ENCODE measurements at regions not wholly inside any gene's neighbourhood (a gene's known extent, or its start where the extent isn't known, plus 50 kb on each side); places are given as distances from the start of the nearest gene placed in this dataset.

- 30% methylated on average over 12 of the region's 14 CpGs for WGBS (ENCODE audit: low lambda C conversion rate)
- Histone ChIP-seq H3K4me2 (ENCODE audit: low read depth, low read length) (no peak overlapping the region), H3K36me3 (replicated peaks in 1 of 2; ENCODE audit: control insufficient read depth in 1 of 2, insufficient read depth in 2 of 2, low read length in 2 of 2) (no peaks in the 10 kb centered on the region), H3K4me3 (replicated peaks in 1 of 3; ENCODE audit: insufficient read depth in 1 of 3, low read depth in 2 of 3, low read length in 3 of 3) (no peak overlapping the region), H4K20me1 (ENCODE audit: insufficient read depth, low read length) (no peaks in the 10 kb centered on the region), H3K27me3 (ENCODE audit: control insufficient read depth in 1 of 2, insufficient read depth in 2 of 2, low read length in 2 of 2) (peaks cover 1 to 36% of the 10 kb centered on the region in 2 experiments; a peak in 3 of 5 replicates), H3K9ac (ENCODE audit: insufficient read depth, low read depth, low read length) (no peak overlapping the region), H3K4me1 (ENCODE audit: insufficient read depth, low read length) (no peaks in the 10 kb centered on the region), H3K79me2 (ENCODE audit: insufficient read depth, low read length) (no peaks in the 10 kb centered on the region), H3K9me3 (ENCODE audit: low read length) (no peaks in the 10 kb centered on the region), H3K27ac (ENCODE audit: extremely low read length, insufficient read depth, low read length) (no peak overlapping the region), H2AFZ (ENCODE audit: low read length) (no peak overlapping the region)
- FAIRE-seq (no peak), ATAC-seq (no peak), DNase-seq (ENCODE audit: low spot score) (no peak)
- no TSS peak for BruUV-seq (replicated peaks)
- intact Hi-C loops (cut with micrococcal nuclease; ENCODE audit: unreplicated experiment) (no loop called here), in situ Hi-C loops (cut with HindIII; ENCODE audit: extremely low pct_ligation_motif_present, low pct_unique_long_range_greater_than_20kb) (loop anchor here (10.0 to 25.0 kb wide), 2 partner anchors 521 to 929 kb away; no protein-coding TSS in a partner anchor)
- ChIA-PET CTCF (ENCODE audit: low intra/inter-chr PET ratio, low total read pairs) (no interaction called here), POLR2A (no interaction called here)
- TF ChIP-seq ZBTB10 (CRISPR knock-in tag; IDR thresholded peaks at IDR 0.05; ENCODE audit: borderline replicate concordance), result no peak
- no peak for TF ChIP-seq ZNF674 (CRISPR knock-in tag; IDR thresholded peaks at IDR 0.05; ENCODE audit: low read depth)
- TF ChIP-seq, protein P1, sequence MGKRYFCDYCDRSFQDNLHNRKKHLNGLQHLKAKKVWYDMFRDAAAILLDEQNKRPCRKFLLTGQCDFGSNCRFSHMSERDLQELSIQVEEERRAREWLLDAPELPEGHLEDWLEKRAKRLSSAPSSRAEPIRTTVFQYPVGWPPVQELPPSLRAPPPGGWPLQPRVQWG (CRISPR knock-in tag; IDR thresholded peaks at IDR 0.05; ENCODE audit: borderline replicate concordance, low read depth), result no peak
- TF ChIP-seq KLF13 (CRISPR knock-in tag; IDR thresholded peaks at IDR 0.05), result no peak
- TF ChIP-seq TEAD2 (CRISPR knock-in tag; IDR thresholded peaks at IDR 0.05), result no peak
- TF ChIP-seq, protein P2, sequence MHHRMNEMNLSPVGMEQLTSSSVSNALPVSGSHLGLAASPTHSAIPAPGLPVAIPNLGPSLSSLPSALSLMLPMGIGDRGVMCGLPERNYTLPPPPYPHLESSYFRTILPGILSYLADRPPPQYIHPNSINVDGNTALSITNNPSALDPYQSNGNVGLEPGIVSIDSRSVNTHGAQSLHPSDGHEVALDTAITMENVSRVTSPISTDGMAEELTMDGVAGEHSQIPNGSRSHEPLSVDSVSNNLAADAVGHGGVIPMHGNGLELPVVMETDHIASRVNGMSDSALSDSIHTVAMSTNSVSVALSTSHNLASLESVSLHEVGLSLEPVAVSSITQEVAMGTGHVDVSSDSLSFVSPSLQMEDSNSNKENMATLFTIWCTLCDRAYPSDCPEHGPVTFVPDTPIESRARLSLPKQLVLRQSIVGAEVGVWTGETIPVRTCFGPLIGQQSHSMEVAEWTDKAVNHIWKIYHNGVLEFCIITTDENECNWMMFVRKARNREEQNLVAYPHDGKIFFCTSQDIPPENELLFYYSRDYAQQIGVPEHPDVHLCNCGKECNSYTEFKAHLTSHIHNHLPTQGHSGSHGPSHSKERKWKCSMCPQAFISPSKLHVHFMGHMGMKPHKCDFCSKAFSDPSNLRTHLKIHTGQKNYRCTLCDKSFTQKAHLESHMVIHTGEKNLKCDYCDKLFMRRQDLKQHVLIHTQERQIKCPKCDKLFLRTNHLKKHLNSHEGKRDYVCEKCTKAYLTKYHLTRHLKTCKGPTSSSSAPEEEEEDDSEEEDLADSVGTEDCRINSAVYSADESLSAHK (CRISPR knock-in tag; IDR thresholded peaks at IDR 0.05; ENCODE audit: borderline replicate concordance), result no peak
- no peak for TF ChIP-seq JUNB (CRISPR knock-in tag; IDR thresholded peaks at IDR 0.05; ENCODE audit: borderline replicate concordance)
- no peak for TF ChIP-seq ISX (CRISPR knock-in tag; conservative IDR thresholded peaks at IDR 0.05)
- no peak for TF ChIP-seq SRSF4 (IDR thresholded peaks at IDR 0.05; ENCODE audit: low read depth, low read length, poor library complexity, severe bottlenecking)
- no peak for TF ChIP-seq ZNF337 (CRISPR knock-in tag; IDR thresholded peaks at IDR 0.05; ENCODE audit: borderline replicate concordance, low read depth)
- no peak for TF ChIP-seq NFAT5 (CRISPR knock-in tag; IDR thresholded peaks at IDR 0.05)
- TF ChIP-seq MIER2 (CRISPR knock-in tag; IDR thresholded peaks at IDR 0.05), result no peak
These were observed 100.2 kb upstream of the GPR26 start for GRCh38 chr10:123565691-123566660.

All from HepG2 (cell line).